Body of pancreas (tissue), 4 donors: ENCODE measurements at regions not wholly inside any gene's neighbourhood (a gene's known extent, or its start where the extent isn't known, plus 50 kb on each side); places are given as distances from the start of the nearest gene placed in this dataset.

Source experiments
- POLR2A ChIP-seq, 3 donors: fragments of 450-650 bp; IDR thresholded peaks; one replicate each; pipeline ENCODE4 v1.6.1; 2016; ENCODE audit warnings: antibody characterized with exemption in 3 of 3, mild to moderate bottlenecking in 2 of 3
- TF ChIP-seq, protein P1 (sequence below), 7 experiments: fragments of 450-650 bp in 4 of 7; fragments of 200-600 bp in 3 of 7; sonication (generic) in 3 of 7; IDR thresholded peaks; one replicate each; pipeline ENCODE4 v1.5.1; 2016 to 2019; ENCODE audit warnings: antibody characterized with exemption in 7 of 7

DNA sequence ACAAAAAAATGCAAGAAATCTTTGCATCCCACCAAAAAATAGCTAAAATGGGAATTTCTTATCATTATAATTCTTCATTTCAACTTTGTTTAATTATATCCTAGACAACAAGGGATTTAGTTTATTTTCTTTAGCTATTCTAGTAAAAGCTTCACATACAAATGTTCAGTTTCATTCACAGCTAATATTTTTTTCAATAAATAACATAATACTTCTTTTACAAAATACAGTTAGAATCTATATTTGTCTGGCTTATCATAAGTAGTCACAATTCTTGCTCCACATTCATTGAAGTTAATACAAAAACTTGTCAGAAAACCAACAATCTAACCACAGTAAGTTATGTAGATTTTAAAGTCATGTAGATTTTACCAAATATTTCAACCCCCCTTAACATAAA lies 414.4 kb downstream of the FAT4 start:
- TF ChIP-seq, protein P1, sequence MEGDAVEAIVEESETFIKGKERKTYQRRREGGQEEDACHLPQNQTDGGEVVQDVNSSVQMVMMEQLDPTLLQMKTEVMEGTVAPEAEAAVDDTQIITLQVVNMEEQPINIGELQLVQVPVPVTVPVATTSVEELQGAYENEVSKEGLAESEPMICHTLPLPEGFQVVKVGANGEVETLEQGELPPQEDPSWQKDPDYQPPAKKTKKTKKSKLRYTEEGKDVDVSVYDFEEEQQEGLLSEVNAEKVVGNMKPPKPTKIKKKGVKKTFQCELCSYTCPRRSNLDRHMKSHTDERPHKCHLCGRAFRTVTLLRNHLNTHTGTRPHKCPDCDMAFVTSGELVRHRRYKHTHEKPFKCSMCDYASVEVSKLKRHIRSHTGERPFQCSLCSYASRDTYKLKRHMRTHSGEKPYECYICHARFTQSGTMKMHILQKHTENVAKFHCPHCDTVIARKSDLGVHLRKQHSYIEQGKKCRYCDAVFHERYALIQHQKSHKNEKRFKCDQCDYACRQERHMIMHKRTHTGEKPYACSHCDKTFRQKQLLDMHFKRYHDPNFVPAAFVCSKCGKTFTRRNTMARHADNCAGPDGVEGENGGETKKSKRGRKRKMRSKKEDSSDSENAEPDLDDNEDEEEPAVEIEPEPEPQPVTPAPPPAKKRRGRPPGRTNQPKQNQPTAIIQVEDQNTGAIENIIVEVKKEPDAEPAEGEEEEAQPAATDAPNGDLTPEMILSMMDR (IDR thresholded peaks at IDR 0.05), result no peak
- no peak for TF ChIP-seq POLR2A (IDR thresholded peaks at IDR 0.05)
